ENCODE measurements at regions not wholly inside any gene's neighbourhood (a gene's known extent, or its start where the extent isn't known, plus 50 kb on each side); places are given as distances from the start of the nearest gene placed in this dataset.

GRCh38 chr10:24115403-24115802, 93.5 kb upstream of the KIAA1217 start:
- H2BK12ac ChIP-seq (ENCODE audit: low read depth, low read length): no peak overlapping the region
- H4K8ac ChIP-seq (ENCODE audit: extremely low read depth, insufficient read depth, low read length): no peak overlapping the region
- H2BK20ac ChIP-seq (ENCODE audit: low read length): no peak overlapping the region
- DNase-seq (ENCODE audit: low read depth in 1 of 2, low spot score in 2 of 2): no peak
- H3K4me3 ChIP-seq (ENCODE audit: extremely low read depth in 1 of 4, insufficient read depth in 2 of 4, low read depth in 3 of 4, low read length in 4 of 4): no peak overlapping the region
- no peaks in the 10 kb centered on the region for H3K79me1 ChIP-seq (ENCODE audit: low read depth, low read length)
- H3K14ac ChIP-seq (ENCODE audit: insufficient read length): no peak overlapping the region
- H2BK120ac ChIP-seq (replicated peaks; ENCODE audit: low read depth, low read length): no peak overlapping the region
- no peak overlapping the region for H2BK5ac ChIP-seq (ENCODE audit: low read depth, low read length)
- H2BK15ac ChIP-seq (ENCODE audit: low read length): no peak overlapping the region
- no peaks in the 10 kb centered on the region for H3K79me2 ChIP-seq (ENCODE audit: control insufficient read depth in 1 of 2, insufficient read depth in 2 of 2, low read length in 2 of 2)
- H3K27me3 ChIP-seq (replicated peaks in 1 of 4; ENCODE audit: control insufficient read depth in 3 of 4, extremely low read depth in 1 of 4, insufficient read depth in 3 of 4, low read length in 3 of 4): no peaks in the 10 kb centered on the region
- 0 out of 2 replicates have a peak overlapping the region, but pooled peaks have one; percentile 52 for H2AFZ ChIP-seq (ENCODE audit: low read length)
- H3K4ac ChIP-seq (replicated peaks; ENCODE audit: insufficient read length, low read depth, low read length): no peak overlapping the region
- POLR2A ChIA-PET (ENCODE audit: partially characterized antibody): no interaction called here
- H3K56ac ChIP-seq (replicated peaks; ENCODE audit: insufficient read length, low read depth, low read length): no peak overlapping the region
- H2AK5ac ChIP-seq (ENCODE audit: low read depth, low read length): no peak overlapping the region
- no peak overlapping the region for H3K23ac ChIP-seq (ENCODE audit: insufficient read length)
- H3K4me2 ChIP-seq (ENCODE audit: insufficient read depth in 1 of 2, low read depth in 2 of 2, low read length in 2 of 2): no peak overlapping the region
- H4K91ac ChIP-seq (replicated peaks; ENCODE audit: insufficient read length, low read length): no peak overlapping the region
- FAIRE-seq: no peak
- H3K27ac ChIP-seq (ENCODE audit: low read depth, low read length): no peak overlapping the region
- no peaks in the 10 kb centered on the region for H3K36me3 ChIP-seq (ENCODE audit: control insufficient read depth in 2 of 4, insufficient read depth in 4 of 4, low read length in 3 of 4)
- 77% methylated on average over 1 of the region's 1 CpG; no CpG with 5 or more reads in 1 of the 2 experiments for WGBS, 2 experiments (ENCODE audit: extremely low coverage in 1 of 2, insufficient coverage in 1 of 2, insufficient read length in 1 of 2, insufficient replicate concordance in 2 of 2, low coverage in 1 of 2, low lambda C conversion rate in 2 of 2, missing lambda C conversion rate in 1 of 2)
- CTCF ChIA-PET (ENCODE audit: partially characterized antibody): interaction anchor here (0.8 to 1.7 kb wide), 4 partner anchors 10 to 599 kb away, joined by 3 read pairs; no protein-coding TSS in a partner anchor
- H4K5ac ChIP-seq (ENCODE audit: insufficient read length, low read depth, low read length): no peak overlapping the region
- no peaks in the 10 kb centered on the region for H3K9me3 ChIP-seq (ENCODE audit: insufficient read depth in 2 of 2, low read depth in 1 of 2, low read length in 1 of 2)
- no peaks in the 10 kb centered on the region for H4K20me1 ChIP-seq (replicated peaks in 1 of 2; ENCODE audit: control insufficient read depth in 1 of 2, insufficient read depth in 2 of 2, low read length in 2 of 2)
- no peak overlapping the region for H3K18ac ChIP-seq (ENCODE audit: extremely low read depth, low read length)
- no peaks in the 10 kb centered on the region; the same call in 1 of the 2 replicates for H3K23me2 ChIP-seq (ENCODE audit: low read depth, low read length)
- peaks cover 0 to 3% (median under 1%) of the 10 kb centered on the region in 4 experiments; a peak in 2 of 7 replicates for H3K4me1 ChIP-seq (replicated peaks in 1 of 4; ENCODE audit: control insufficient read depth in 3 of 4, insufficient read depth in 4 of 4, low read length in 3 of 4)
- no peak overlapping the region for H3K9ac ChIP-seq (replicated peaks in 1 of 4; ENCODE audit: extremely low read depth in 1 of 4, low read depth in 3 of 4, low read length in 3 of 4)
- no peak for TF ChIP-seq GABPA (IDR thresholded peaks at IDR 0.05; ENCODE audit: borderline replicate concordance, insufficient read depth, low read length)
